ENCODE measurements at regions not wholly inside any gene's neighbourhood (a gene's known extent, or its start where the extent isn't known, plus 50 kb on each side); places are given as distances from the start of the nearest gene placed in this dataset.
"Not testable (repeated sequence)": the region's sequence is repeated elsewhere in the genome, so short reads cannot be mapped to it uniquely, and the experiment has no call there.

- DNase-seq (ENCODE audit: low spot score), result no peak
These were observed 71.1 kb downstream of the TRAM1L1 start for GRCh38 chr4:117014236-117014635.

- DNase-seq (ENCODE audit: low spot score), result no peak
These were observed 74.7 kb downstream of the TRAM1L1 start for GRCh38 chr4:117010671-117011070.

GRCh38 chr4:117001077-117001476 lies 84.3 kb downstream of the TRAM1L1 start:
- DNase-seq (ENCODE audit: low spot score), result no peak

GRCh38 chr4:116982656-116983055 lies 102.7 kb downstream of the TRAM1L1 start:
- no peak for DNase-seq (ENCODE audit: low spot score)

GRCh38 chr4:116980436-116980835 lies 104.9 kb downstream of the TRAM1L1 start:
- not testable (repeated sequence) for DNase-seq (ENCODE audit: low spot score)

- DNase-seq (ENCODE audit: low spot score), result no peak
These were observed 126.3 kb downstream of the TRAM1L1 start for GRCh38 chr4:116959045-116959444.

GRCh38 chr4:116953947-116954346 lies 131.4 kb downstream of the TRAM1L1 start:
- no peak for DNase-seq (ENCODE audit: low spot score)

- DNase-seq (ENCODE audit: low spot score), result no peak
These were observed 132.7 kb downstream of the TRAM1L1 start for GRCh38 chr4:116952530-116953136.

GRCh38 chr4:116949856-116950255 lies 135.5 kb downstream of the TRAM1L1 start:
- no peak for DNase-seq (ENCODE audit: low spot score)

GRCh38 chr4:116942315-116942714 lies 143.1 kb downstream of the TRAM1L1 start:
- no peak for DNase-seq (ENCODE audit: low spot score)

GRCh38 chr4:116930329-116930728 lies 155.0 kb downstream of the TRAM1L1 start:
- DNase-seq (ENCODE audit: low spot score), result no peak

- no peak for DNase-seq (ENCODE audit: low spot score)
These were observed 158.6 kb downstream of the TRAM1L1 start for GRCh38 chr4:116926631-116927295.

GRCh38 chr4:116925900-116926457 lies 159.4 kb downstream of the TRAM1L1 start:
- no peak for DNase-seq (ENCODE audit: low spot score)

GRCh38 chr4:116923389-116923788 lies 162.0 kb downstream of the TRAM1L1 start:
- no peak for DNase-seq (ENCODE audit: low spot score)

GRCh38 chr4:116913451-116913850 lies 171.9 kb downstream of the TRAM1L1 start:
- no peak for DNase-seq (ENCODE audit: low spot score)

- DNase-seq (ENCODE audit: low spot score), result no peak
These were observed 178.6 kb downstream of the TRAM1L1 start for GRCh38 chr4:116906758-116907157.

- no peak for DNase-seq (ENCODE audit: low spot score)
These were observed 185.8 kb downstream of the TRAM1L1 start for GRCh38 chr4:116899561-116899960.

GRCh38 chr4:116885579-116885978 lies 199.8 kb downstream of the TRAM1L1 start:
- DNase-seq (ENCODE audit: low spot score), result no peak

- DNase-seq (ENCODE audit: low spot score), result no peak
These were observed 202.9 kb downstream of the TRAM1L1 start for GRCh38 chr4:116882503-116882902.

GRCh38 chr4:116881077-116881476 lies 204.3 kb downstream of the TRAM1L1 start:
- DNase-seq (ENCODE audit: low spot score), result no peak

GRCh38 chr4:116880625-116881024 lies 204.8 kb downstream of the TRAM1L1 start:
- DNase-seq (ENCODE audit: low spot score), result no peak

GRCh38 chr4:116878280-116878679 lies 207.1 kb downstream of the TRAM1L1 start:
- no peak for DNase-seq (ENCODE audit: low spot score)

GRCh38 chr4:116877069-116877468 lies 208.3 kb downstream of the TRAM1L1 start:
- DNase-seq (ENCODE audit: low spot score), result no peak
